Spleen (tissue), 11 donors: ENCODE measurements at regions not wholly inside any gene's neighbourhood (a gene's known extent, or its start where the extent isn't known, plus 50 kb on each side); places are given as distances from the start of the nearest gene placed in this dataset.

Experiments
- DNase-seq: peaks from one replicate; pipeline ENCODE4 v3.0.0-alpha.2; 2020
- H3K27ac ChIP-seq, 8 donors: fragments of 200-600 bp; sonication (generic) in 7 of 8; 1 replicate in 4 of 8; 2 replicates in 4 of 8; pipeline versions ENCODE4 v1.5.0 to v1.8.0; 2016 to 2021; ENCODE audit warnings: inconsistent platforms in 4 of 8, mild to moderate bottlenecking in 4 of 8, moderate library complexity in 1 of 8
- H3K27me3 ChIP-seq, 7 donors: fragments of 200-600 bp; sonication (generic) in 6 of 7; replicated peaks in 1 of 7; 1 replicate in 4 of 7; 2 replicates in 3 of 7; pipeline versions ENCODE4 v1.5.0 to v1.8.0; 2016 to 2021; ENCODE audit warnings: inconsistent platforms in 3 of 7, mild to moderate bottlenecking in 1 of 7
- H3K36me3 ChIP-seq, 6 donors: fragments of 200-600 bp; sonication (generic) in 5 of 6; 1 replicate in 4 of 6; 2 replicates in 2 of 6; pipeline versions ENCODE4 v1.5.0 to v1.8.0; 2016 to 2021; ENCODE audit warnings: inconsistent platforms in 2 of 6
- H3K4me1 ChIP-seq, 6 donors: fragments of 200-600 bp; sonication (generic) in 5 of 6; 1 replicate in 3 of 6; 2 replicates in 3 of 6; pipeline versions ENCODE4 v1.5.0 to v1.8.0; 2016 to 2021; ENCODE audit warnings: inconsistent platforms in 3 of 6
- H3K4me3 ChIP-seq, 8 donors: fragments of 200-600 bp; sonication (generic) in 7 of 8; 1 replicate in 4 of 8; 2 replicates in 4 of 8; pipeline versions ENCODE4 v1.5.0 to v1.8.0; 2016 to 2021; ENCODE audit warnings: inconsistent platforms in 4 of 8, mild to moderate bottlenecking in 4 of 8, moderate library complexity in 2 of 8
- H3K9me3 ChIP-seq, 8 donors: fragments of 200-600 bp; sonication (generic) in 7 of 8; 1 replicate in 4 of 8; 2 replicates in 4 of 8; pipeline versions ENCODE4 v1.5.0 to v1.8.0; 2016 to 2021; ENCODE audit warnings: inconsistent platforms in 4 of 8
- CTCF ChIP-seq, 11 experiments: fragments of 200-600 bp in 7 of 11; fragments of 450-650 bp in 4 of 11; sonication (generic) in 4 of 11; IDR thresholded peaks in 8 of 11; conservative IDR thresholded peaks in 3 of 11; 1 replicate in 7 of 11; 2 replicates in 4 of 11; pipeline versions ENCODE4 v1.4.0 to v1.8.0; 2016 to 2021; ENCODE audit warnings: antibody characterized with exemption in 11 of 11, inconsistent platforms in 4 of 11, mild to moderate bottlenecking in 1 of 11
- POLR2A ChIP-seq, 3 donors: fragments of 450-650 bp; IDR thresholded peaks; one replicate each; pipeline ENCODE4 v1.5.1; 2017; ENCODE audit warnings: antibody characterized with exemption in 3 of 3, mild to moderate bottlenecking in 1 of 3
- POLR2AphosphoS5 ChIP-seq, 3 donors: sonication (generic); formaldehyde crosslinking; IDR thresholded peaks; one replicate each; pipeline ENCODE4 v1.5.1; 2017; ENCODE audit warnings: antibody characterized with exemption in 3 of 3
- WGBS, 5 donors: extraction: QIAGEN DNeasy Blood & Tissue Kit in 3 of 5; methylation state at CpG; one replicate each; pipeline versions ENCODE4 v1.1.5 to v1.1.7; 2013 to 2018; 5-methylcytosine and 5-hydroxymethylcytosine counted together
- intact Hi-C: fragments of 100-400 bp; cut with DNase I; formaldehyde crosslinking; loops from one replicate; pipeline ENCODE4 v1.15.0; 2023; ENCODE audit warnings: low total_unique reads
- donor health status: healthy with polysubstance abuse.
- donor health status: DM: no; HTN: no; CAD: no; lungs with moderate emphysema.
- donor health status: DM: no; HTN: no; CAD: no.
- donor health status: Bipolar disorder and iron deficiency.
- donor health status: healthy.
- donor health status: DM: no; HTN: no; CAD: no.
- donor health status: DM: yes; HTN: yes; CAD: no.

- intact Hi-C loops = no loop called here
- no peak for DNase-seq
- Histone ChIP-seq H3K4me1 (no peaks in the 10 kb centered on the region), H3K36me3 (no peaks in the 10 kb centered on the region), H3K9me3 (peaks cover 0 to 25% (median 20%) of the 10 kb centered on the region in 8 donors), H3K27me3 (no peaks in the 10 kb centered on the region), H3K27ac (no peak overlapping the region), H3K4me3 (no peak overlapping the region)
- TF ChIP-seq POLR2A (IDR thresholded peaks at IDR 0.05) (no peak), POLR2AphosphoS5 (IDR thresholded peaks at IDR 0.05) (no peak), CTCF (IDR thresholded peaks at IDR 0.05 in 8 of 11, conservative IDR thresholded peaks at IDR 0.05 in 3 of 11) (no peak)
- WGBS, 5 donors = 62 to 85% (median 67%) methylated on average over 2 of the region's 2 CpGs
Measured at GRCh38 chr20:16951876-16952275, 203.7 kb downstream of the OTOR start.

- H3K27ac ChIP-seq = no peak overlapping the region
- intact Hi-C loops = no loop called here
- WGBS, 5 donors = 70 to 77% (median 76%) methylated on average over 1 of the region's 1 CpG
- no peaks in the 10 kb centered on the region for H3K4me1 ChIP-seq
- TF ChIP-seq POLR2AphosphoS5 (IDR thresholded peaks at IDR 0.05) = no peak
- peaks cover 0 to 25% (median 20%) of the 10 kb centered on the region in 8 donors for H3K9me3 ChIP-seq
- no peaks in the 10 kb centered on the region for H3K27me3 ChIP-seq
- no peak for DNase-seq
- H3K36me3 ChIP-seq = no peaks in the 10 kb centered on the region
- no peak overlapping the region for H3K4me3 ChIP-seq
Measured at GRCh38 chr20:16952965-16953364, 204.8 kb downstream of the OTOR start.

- no peaks in the 10 kb centered on the region for H3K4me1 ChIP-seq
- TF ChIP-seq CTCF (IDR thresholded peaks at IDR 0.05 in 8 of 11, conservative IDR thresholded peaks at IDR 0.05 in 3 of 11) = no peak
- TF ChIP-seq POLR2A (IDR thresholded peaks at IDR 0.05) = no peak
- TF ChIP-seq POLR2AphosphoS5 (IDR thresholded peaks at IDR 0.05) = no peak
- no peak overlapping the region for H3K27ac ChIP-seq
- H3K36me3 ChIP-seq = no peaks in the 10 kb centered on the region
- WGBS, 5 donors = 51 to 87% (median 79%) methylated on average over 4 of the region's 4 CpGs
- intact Hi-C loops = no loop called here
- DNase-seq = no peak
- no peak overlapping the region for H3K4me3 ChIP-seq
- H3K9me3 ChIP-seq = peaks cover 0 to 21% (median 19%) of the 10 kb centered on the region in 8 donors
- H3K27me3 ChIP-seq = no peaks in the 10 kb centered on the region
Measured at GRCh38 chr20:16953858-16954257, 205.7 kb downstream of the OTOR start.

- no peaks in the 10 kb centered on the region for H3K36me3 ChIP-seq
- no peak overlapping the region for H3K4me3 ChIP-seq
- H3K27ac ChIP-seq = no peak overlapping the region
- intact Hi-C loops = no loop called here
- TF ChIP-seq POLR2AphosphoS5 (IDR thresholded peaks at IDR 0.05) (no peak), POLR2A (IDR thresholded peaks at IDR 0.05) (no peak), CTCF (IDR thresholded peaks at IDR 0.05 in 8 of 11, conservative IDR thresholded peaks at IDR 0.05 in 3 of 11) (no peak)
- H3K27me3 ChIP-seq = no peaks in the 10 kb centered on the region
- DNase-seq = no peak
- H3K9me3 ChIP-seq = peaks cover 0 to 11% (median 4%) of the 10 kb centered on the region in 8 donors
- WGBS, 5 donors = 67 to 85% (median 78%) methylated on average over 3 of the region's 3 CpGs
- H3K4me1 ChIP-seq = no peaks in the 10 kb centered on the region
Measured at GRCh38 chr20:16955462-16955861, 207.3 kb downstream of the OTOR start.

GRCh38 chr20:16955971-16956370 is 207.8 kb downstream of the OTOR start:
- Histone ChIP-seq H3K27me3 (no peaks in the 10 kb centered on the region), H3K4me3 (no peak overlapping the region), H3K4me1 (no peaks in the 10 kb centered on the region), H3K36me3 (no peaks in the 10 kb centered on the region), H3K27ac (no peak overlapping the region), H3K9me3 (peaks cover 0 to 11% (median 2%) of the 10 kb centered on the region in 8 donors)
- intact Hi-C loops = no loop called here
- TF ChIP-seq CTCF (IDR thresholded peaks at IDR 0.05 in 8 of 11, conservative IDR thresholded peaks at IDR 0.05 in 3 of 11) = no peak
- no peak for TF ChIP-seq POLR2AphosphoS5 (IDR thresholded peaks at IDR 0.05)
- no peak for TF ChIP-seq POLR2A (IDR thresholded peaks at IDR 0.05)
- WGBS, 5 donors = 43 to 73% (median 54%) methylated on average over 3 of the region's 3 CpGs
- DNase-seq = no peak
